Kasumi-1 (cell line): ENCODE measurements at regions not wholly inside any gene's neighbourhood (a gene's known extent, or its start where the extent isn't known, plus 50 kb on each side); places are given as distances from the start of the nearest gene placed in this dataset.
"Not testable (repeated sequence)": the region's sequence is repeated elsewhere in the genome, so short reads cannot be mapped to it uniquely, and the experiment has no call there.

ENCODE experiments used
- DNase-seq, 2 experiments: peaks; one replicate each; lab custom pipeline; 2025; lab: John Stamatoyannopoulos, UW

GRCh38 chr3:118671192-118671591 is 363.5 kb downstream of the IGSF11 start:
- DNase-seq: no peak

- peak; percentile 23 to 32 for DNase-seq
These were observed 359.3 kb downstream of the IGSF11 start for GRCh38 chr3:118675305-118675704.

GRCh38 chr3:118678663-118679062 is 356.0 kb downstream of the IGSF11 start:
- DNase-seq: not testable (repeated sequence)

GRCh38 chr3:118682921-118683320 is 351.7 kb downstream of the IGSF11 start:
- no peak for DNase-seq

- no peak for DNase-seq
These were observed 351.0 kb downstream of the IGSF11 start for GRCh38 chr3:118683636-118684035.

- no peak for DNase-seq
These were observed 346.2 kb downstream of the IGSF11 start for GRCh38 chr3:118688396-118688884.

GRCh38 chr3:118692416-118692815 is 342.2 kb downstream of the IGSF11 start:
- no peak for DNase-seq

- DNase-seq: no peak
These were observed 329.0 kb downstream of the IGSF11 start for GRCh38 chr3:118705487-118706219.

- DNase-seq: peak in 1 of 2 experiments; percentile 2
These were observed 326.7 kb downstream of the IGSF11 start for GRCh38 chr3:118707991-118708390.

GRCh38 chr3:118710532-118710931 is 324.1 kb downstream of the IGSF11 start:
- no peak for DNase-seq

GRCh38 chr3:118713502-118714207 is 321.0 kb downstream of the IGSF11 start:
- no peak for DNase-seq

- no peak for DNase-seq
These were observed 319.8 kb downstream of the IGSF11 start for GRCh38 chr3:118714800-118715199.

GRCh38 chr3:118729546-118729945 is 305.1 kb downstream of the IGSF11 start:
- no peak for DNase-seq

GRCh38 chr3:118734664-118735063 is 300.0 kb downstream of the IGSF11 start:
- DNase-seq: no peak

- no peak for DNase-seq
These were observed 298.5 kb downstream of the IGSF11 start for GRCh38 chr3:118736107-118736506.

- no peak for DNase-seq
These were observed 293.8 kb downstream of the IGSF11 start for GRCh38 chr3:118740722-118741290.

- DNase-seq: no peak
These were observed 291.9 kb downstream of the IGSF11 start for GRCh38 chr3:118742760-118743159.

- DNase-seq: no peak
These were observed 290.5 kb downstream of the IGSF11 start for GRCh38 chr3:118744186-118744585.

- no peak for DNase-seq
These were observed 280.0 kb downstream of the IGSF11 start for GRCh38 chr3:118754406-118755252.

- DNase-seq: no peak
These were observed 279.3 kb downstream of the IGSF11 start for GRCh38 chr3:118755253-118755801.

GRCh38 chr3:118760585-118761290 is 273.9 kb downstream of the IGSF11 start:
- no peak for DNase-seq
